ENCODE measurements at regions not wholly inside any gene's neighbourhood (a gene's known extent, or its start where the extent isn't known, plus 50 kb on each side); places are given as distances from the start of the nearest gene placed in this dataset.
A peak's percentile ranks its signal among the peaks of the same experiment; 100 is the strongest.

GRCh38 chr5:33194914-33195313 is 245.9 kb upstream of the TARS1 start:
- no peaks in the 10 kb centered on the region for H3K79me2 ChIP-seq (ENCODE audit: low read depth)
- 0 out of 2 replicates have a peak, but pooled peaks cover 4% of the 10 kb centered on the region for H3F3A ChIP-seq (ENCODE audit: insufficient read depth, low read depth)
- intact Hi-C loops (cut with micrococcal nuclease; ENCODE audit: unreplicated experiment): no loop called here
- peaks cover 12% of the 10 kb centered on the region; the same call in 1 of the 2 replicates for H3K9me3 ChIP-seq (ENCODE audit: insufficient read depth, low read depth)
- H3K27ac ChIP-seq: no peak overlapping the region
- ChIA-PET POLR2A (ENCODE audit: unreplicated experiment) (no interaction called here), CTCF (no interaction called here)
- no peaks in the 10 kb centered on the region for H4K20me1 ChIP-seq (ENCODE audit: insufficient read depth)
- DNase-seq: no peak
- no TSS peak for BruUV-seq (replicated peaks)
- H3K9me2 ChIP-seq (ENCODE audit: insufficient read depth): no peaks in the 10 kb centered on the region
- no peak for TF ChIP-seq EZH2 (IDR thresholded peaks at IDR 0.05; ENCODE audit: low read depth)
- TF ChIP-seq CTCF (conservative IDR thresholded peaks at IDR 0.05): no peak
- H3K4me2 ChIP-seq: no peak overlapping the region
- peaks cover 10% of the 10 kb centered on the region for H3K4me1 ChIP-seq (replicated peaks; ENCODE audit: insufficient read depth)
- no peaks in the 10 kb centered on the region for H3K27me3 ChIP-seq (ENCODE audit: insufficient read depth, low read depth)
- no peak overlapping the region for H2AFZ ChIP-seq
- H3K36me3 ChIP-seq (ENCODE audit: low read depth): no peaks in the 10 kb centered on the region
- no peak overlapping the region for H3K4me3 ChIP-seq

- BruUV-seq (replicated peaks): no TSS peak
- H3K9me3 ChIP-seq (ENCODE audit: insufficient read depth, low read depth): peaks cover 12% of the 10 kb centered on the region; the same call in 1 of the 2 replicates
- H3K27ac ChIP-seq: no peak overlapping the region
- H3F3A ChIP-seq (ENCODE audit: insufficient read depth, low read depth): 0 out of 2 replicates have a peak, but pooled peaks cover 4% of the 10 kb centered on the region
- no peak overlapping the region; the same call in 1 of the 2 replicates for H3K4me2 ChIP-seq
- no peaks in the 10 kb centered on the region for H3K9me2 ChIP-seq (ENCODE audit: insufficient read depth)
- no peak for DNase-seq
- H3K27me3 ChIP-seq (ENCODE audit: insufficient read depth, low read depth): no peaks in the 10 kb centered on the region
- no peaks in the 10 kb centered on the region for H4K20me1 ChIP-seq (ENCODE audit: insufficient read depth)
- H2AFZ ChIP-seq: peak overlapping the region; percentile 37; the same call in 1 of the 2 replicates
- no peaks in the 10 kb centered on the region for H3K36me3 ChIP-seq (ENCODE audit: low read depth)
- H3K4me1 ChIP-seq (replicated peaks; ENCODE audit: insufficient read depth): peaks cover 10% of the 10 kb centered on the region
- ChIA-PET POLR2A (ENCODE audit: unreplicated experiment) (no interaction called here), CTCF (no interaction called here)
- no peak for TF ChIP-seq CTCF (conservative IDR thresholded peaks at IDR 0.05)
- H3K4me3 ChIP-seq: no peak overlapping the region
- intact Hi-C loops (cut with micrococcal nuclease; ENCODE audit: unreplicated experiment): no loop called here
- H3K79me2 ChIP-seq (ENCODE audit: low read depth): no peaks in the 10 kb centered on the region
These were observed 245.2 kb upstream of the TARS1 start for GRCh38 chr5:33195431-33196165.

- TF ChIP-seq EZH2 (IDR thresholded peaks at IDR 0.05; ENCODE audit: low read depth) (no peak), CTCF (conservative IDR thresholded peaks at IDR 0.05) (no peak)
- Histone ChIP-seq H3K79me2 (ENCODE audit: low read depth) (no peaks in the 10 kb centered on the region), H3K9me2 (ENCODE audit: insufficient read depth) (peaks cover 5% of the 10 kb centered on the region; the same call in 1 of the 2 replicates), H3K36me3 (ENCODE audit: low read depth) (no peaks in the 10 kb centered on the region), H3K9me3 (ENCODE audit: insufficient read depth, low read depth) (peaks cover 16% of the 10 kb centered on the region; the same call in 1 of the 2 replicates), H2AFZ (no peak overlapping the region), H4K20me1 (ENCODE audit: insufficient read depth) (no peaks in the 10 kb centered on the region), H3K27ac (no peak overlapping the region), H3K4me1 (replicated peaks; ENCODE audit: insufficient read depth) (peaks cover 10% of the 10 kb centered on the region), H3K4me3 (no peak overlapping the region), H3F3A (ENCODE audit: insufficient read depth, low read depth) (0 out of 2 replicates have a peak, but pooled peaks cover 4% of the 10 kb centered on the region), H3K4me2 (no peak overlapping the region), H3K27me3 (ENCODE audit: insufficient read depth, low read depth) (no peaks in the 10 kb centered on the region)
- ChIA-PET CTCF (no interaction called here), POLR2A (ENCODE audit: unreplicated experiment) (no interaction called here)
- intact Hi-C loops (cut with micrococcal nuclease; ENCODE audit: unreplicated experiment): no loop called here
- no peak for DNase-seq
- no TSS peak for BruUV-seq (replicated peaks)
These were observed 241.9 kb upstream of the TARS1 start for GRCh38 chr5:33198836-33199235.
